Retina (tissue), 1 donor: ENCODE measurements at regions not wholly inside any gene's neighbourhood (a gene's known extent, or its start where the extent isn't known, plus 50 kb on each side); places are given as distances from the start of the nearest gene placed in this dataset.
A peak's percentile ranks its signal among the peaks of the same experiment; 100 is the strongest.

Experiments used
- DNase-seq: peaks from one replicate; pipeline ENCODE4 v3.0.0-alpha.2; 2016

GRCh38 chr20:24165301-24166122 lies 176.9 kb upstream of the GGTLC1 start:
- DNase-seq, result no peak

DNA sequence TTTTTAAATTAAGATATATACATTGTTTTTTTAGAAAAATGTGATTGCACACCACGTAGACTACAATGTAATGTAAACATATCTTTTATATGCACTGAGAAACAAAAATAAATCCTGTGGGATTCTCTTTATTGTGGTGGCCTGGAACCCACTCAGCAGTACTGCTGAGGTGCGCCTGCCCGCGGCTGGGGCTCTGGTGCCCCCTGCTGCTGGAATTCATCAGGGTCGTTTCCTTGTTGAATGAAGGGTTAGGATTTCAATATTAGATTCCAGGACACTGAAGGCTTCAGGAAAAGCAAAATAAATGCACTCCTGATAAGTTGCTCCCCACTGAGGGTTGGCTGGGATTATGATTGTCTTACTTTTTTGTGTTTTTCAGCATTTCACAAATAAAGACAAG lies 175.8 kb upstream of the GGTLC1 start:
- DNase-seq, result no peak

DNA sequence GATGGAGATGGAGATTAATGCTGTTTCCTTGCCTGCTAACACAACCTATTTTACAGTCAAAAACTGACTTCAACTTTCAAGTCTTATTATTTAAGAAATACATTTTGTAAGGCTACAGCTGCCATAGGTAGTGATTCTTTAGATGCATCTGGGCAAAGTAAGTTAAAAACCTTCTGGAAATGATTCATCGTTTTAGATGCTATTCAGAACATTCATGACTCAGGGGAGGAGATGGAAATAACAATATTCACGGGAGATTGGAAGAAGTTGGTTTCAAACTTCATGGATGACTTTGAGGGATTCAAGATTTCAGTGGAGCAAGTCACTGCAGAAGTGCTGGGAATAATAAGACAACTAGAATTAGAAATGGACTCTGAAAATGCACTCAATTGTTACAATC lies 174.9 kb upstream of the GGTLC1 start:
- no peak for DNase-seq

DNA sequence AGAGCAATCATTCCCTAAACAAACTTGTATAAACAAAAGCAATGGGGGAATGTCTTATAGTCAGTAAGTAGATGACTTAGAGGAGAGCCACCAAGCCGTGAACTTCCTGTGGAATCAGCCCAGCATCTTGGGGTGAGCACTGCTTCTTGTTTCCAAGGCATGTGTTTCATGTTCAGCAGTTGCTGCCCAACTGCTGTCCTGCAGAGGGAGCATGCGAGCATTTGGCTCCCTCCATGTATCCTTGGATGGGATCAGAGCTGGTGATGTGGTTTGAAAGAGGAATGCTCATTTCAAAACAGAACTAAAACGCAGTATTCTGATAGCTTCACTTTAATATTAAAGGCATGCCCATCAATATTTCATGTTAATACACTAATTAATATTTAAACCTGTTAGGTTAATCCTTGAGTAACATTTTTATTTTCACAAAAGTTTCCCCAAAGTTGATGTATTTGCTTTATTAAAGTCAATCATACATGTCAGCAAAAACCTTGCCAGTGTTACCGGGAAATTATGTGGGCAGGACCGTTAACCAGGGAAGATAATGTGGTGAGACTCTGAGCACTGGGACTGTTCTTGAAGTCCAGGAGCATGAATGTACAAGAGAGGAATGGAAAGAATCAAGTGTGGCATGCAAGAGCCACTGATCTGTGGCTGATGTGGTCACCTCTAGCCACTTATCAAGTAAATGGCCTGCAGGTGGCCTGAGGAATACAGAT lies 172.1 kb upstream of the GGTLC1 start:
- DNase-seq, result peak; percentile 49

DNA sequence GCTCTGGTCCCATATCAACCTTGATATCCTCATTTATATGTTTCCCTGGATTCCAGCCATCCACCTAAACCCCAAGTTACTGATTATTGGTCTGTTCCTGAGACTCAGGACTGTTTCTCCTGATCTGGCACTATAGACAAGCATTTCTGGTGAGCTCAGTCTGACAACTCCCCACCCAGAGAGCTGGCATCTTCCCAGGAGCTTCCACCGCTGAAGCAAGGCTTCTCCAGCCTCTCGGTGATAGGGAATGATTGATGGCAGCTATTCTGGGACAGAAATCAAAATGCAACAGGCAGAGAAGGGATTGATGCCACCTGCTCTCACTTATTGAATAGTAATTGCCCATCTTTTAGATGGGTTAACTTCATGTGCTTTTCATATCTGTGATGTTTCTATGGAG lies 169.7 kb upstream of the GGTLC1 start:
- no peak for DNase-seq

- DNase-seq, result no peak
These were observed 168.6 kb upstream of the GGTLC1 start for GRCh38 chr20:24157213-24157612.

- no peak for DNase-seq
These were observed 164.8 kb upstream of the GGTLC1 start for GRCh38 chr20:24153101-24154040.

DNA sequence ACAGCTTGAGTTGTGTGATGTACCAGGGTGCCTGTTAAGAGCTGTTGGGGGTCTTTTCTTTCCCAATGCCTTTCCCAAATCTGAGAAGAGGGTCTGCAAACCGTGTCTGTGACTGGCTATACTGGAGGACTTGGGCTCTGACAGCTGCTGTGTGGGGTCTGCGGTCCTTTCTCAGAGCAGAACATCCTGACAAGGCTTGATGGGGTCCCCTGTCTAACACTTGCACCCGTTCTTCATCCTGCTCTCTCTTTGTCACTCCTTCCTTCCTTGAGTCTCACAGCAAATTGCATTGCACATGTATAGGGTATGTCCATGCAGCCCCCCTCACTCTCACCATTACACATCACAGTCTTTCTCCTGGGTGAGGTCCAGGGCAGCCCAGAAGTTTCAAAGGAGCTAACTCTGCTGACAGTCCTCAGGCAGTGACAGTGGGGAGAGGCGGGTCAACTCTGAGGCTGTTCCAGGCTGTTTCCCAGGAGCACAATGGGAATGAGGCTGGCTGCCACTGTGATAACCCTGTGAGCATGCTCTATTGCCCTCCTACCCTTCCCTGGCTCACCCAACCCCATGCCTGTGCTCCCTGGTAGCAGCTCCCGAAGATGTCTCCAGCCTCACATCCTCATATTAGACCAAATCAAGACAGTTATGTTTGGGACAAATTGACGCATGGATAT lies 163.2 kb upstream of the GGTLC1 start:
- no peak for DNase-seq

DNA sequence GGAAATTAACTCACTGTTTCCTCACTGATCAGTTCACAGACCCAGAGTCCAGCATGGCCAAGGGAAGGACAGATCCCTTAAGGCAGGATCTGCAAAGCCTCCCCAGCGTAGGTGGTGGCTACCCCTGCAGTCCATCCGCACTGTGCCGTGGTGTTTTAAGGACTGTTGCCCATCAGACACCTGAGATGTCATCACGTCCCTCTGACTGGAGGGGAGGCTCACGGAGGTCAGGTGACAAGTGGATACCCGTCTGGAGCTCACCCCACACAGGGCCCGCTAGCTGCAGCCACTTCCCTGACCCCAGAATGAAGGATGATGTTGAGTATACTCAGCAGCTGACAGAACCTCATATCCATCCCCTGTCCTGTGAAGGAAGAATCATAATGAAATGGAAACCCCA lies 161.8 kb upstream of the GGTLC1 start:
- no peak for DNase-seq

GRCh38 chr20:24149881-24150307 lies 161.3 kb upstream of the GGTLC1 start:
- DNase-seq, result peak; percentile 14

DNA sequence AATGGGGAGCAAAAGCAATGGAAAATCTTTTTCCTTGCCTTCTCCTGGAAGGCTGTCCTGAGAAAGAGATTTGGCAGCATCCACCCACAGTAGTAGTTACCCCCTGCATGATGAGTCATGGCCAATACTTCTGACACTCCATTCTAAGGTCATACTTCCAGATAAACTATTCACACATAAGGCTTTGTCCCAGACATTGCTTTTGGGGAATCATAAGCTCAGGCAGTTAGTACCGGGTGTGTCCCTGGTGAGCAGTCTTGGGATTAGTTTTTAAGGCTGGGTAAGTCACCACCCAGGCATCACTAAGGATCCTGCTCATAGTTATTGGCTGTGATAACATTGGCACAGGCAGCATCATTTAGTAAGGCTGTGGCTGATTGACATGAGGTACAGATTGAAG lies 160.6 kb upstream of the GGTLC1 start:
- no peak for DNase-seq

DNA sequence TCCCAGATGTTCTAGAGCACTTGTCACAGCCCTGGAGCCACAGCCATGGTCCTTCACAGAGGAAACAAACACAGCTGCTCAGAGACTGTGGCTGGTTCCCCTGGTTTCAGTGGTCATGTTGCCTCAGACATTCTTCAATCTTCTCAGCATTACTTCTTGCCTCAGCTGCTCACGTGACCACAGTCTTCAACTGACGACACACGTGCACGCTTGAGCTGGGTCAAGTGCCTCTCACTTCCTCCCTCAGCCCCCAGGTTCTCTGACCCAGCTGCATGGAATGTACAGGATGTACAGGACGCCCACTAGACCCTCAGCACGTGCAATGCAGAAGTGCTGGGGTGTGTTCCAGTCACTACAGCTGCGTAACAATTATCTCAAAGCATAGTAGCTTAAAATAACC lies 159.8 kb upstream of the GGTLC1 start:
- no peak for DNase-seq

DNA sequence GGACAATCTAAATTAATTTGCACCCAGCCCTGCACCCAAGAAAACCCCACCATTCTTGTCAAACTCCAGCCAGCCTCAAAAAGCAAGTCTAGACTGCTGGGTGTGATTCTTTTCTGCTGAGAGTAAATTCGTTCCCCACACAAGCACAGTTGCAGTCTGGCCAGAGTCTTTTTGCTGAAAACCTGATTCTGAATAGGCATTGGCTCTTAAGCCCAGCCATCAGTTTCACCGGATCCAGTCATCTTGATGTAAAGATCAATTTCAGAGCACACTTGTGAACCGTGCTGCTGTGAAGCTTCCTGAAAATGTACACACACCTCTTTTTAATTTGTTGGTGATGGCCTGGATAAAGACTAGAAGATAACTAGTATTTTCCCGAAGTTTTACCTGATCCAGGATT lies 159.4 kb upstream of the GGTLC1 start:
- DNase-seq, result no peak

GRCh38 chr20:24147479-24147878 lies 158.9 kb upstream of the GGTLC1 start:
- DNase-seq, result no peak

DNA sequence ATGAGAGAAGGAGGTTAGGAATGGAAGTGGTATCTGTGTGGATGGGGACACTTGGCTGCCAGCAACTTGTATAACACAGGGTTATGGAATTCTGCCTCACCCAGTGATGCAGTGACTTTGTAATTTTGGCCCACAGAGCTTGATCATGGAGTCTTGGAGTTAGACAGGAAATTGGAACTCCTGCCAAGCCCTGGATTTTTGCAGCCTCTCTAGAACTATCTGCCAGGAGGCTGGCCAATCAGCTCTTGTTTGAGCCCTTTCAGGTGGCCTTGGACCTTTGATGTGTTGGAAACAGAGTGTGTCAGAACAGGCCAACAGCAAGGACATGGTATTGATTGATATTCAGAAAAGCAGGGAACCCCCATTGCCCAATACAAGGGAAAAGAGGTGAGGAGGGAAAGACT lies 157.7 kb upstream of the GGTLC1 start:
- DNase-seq, result no peak

DNA sequence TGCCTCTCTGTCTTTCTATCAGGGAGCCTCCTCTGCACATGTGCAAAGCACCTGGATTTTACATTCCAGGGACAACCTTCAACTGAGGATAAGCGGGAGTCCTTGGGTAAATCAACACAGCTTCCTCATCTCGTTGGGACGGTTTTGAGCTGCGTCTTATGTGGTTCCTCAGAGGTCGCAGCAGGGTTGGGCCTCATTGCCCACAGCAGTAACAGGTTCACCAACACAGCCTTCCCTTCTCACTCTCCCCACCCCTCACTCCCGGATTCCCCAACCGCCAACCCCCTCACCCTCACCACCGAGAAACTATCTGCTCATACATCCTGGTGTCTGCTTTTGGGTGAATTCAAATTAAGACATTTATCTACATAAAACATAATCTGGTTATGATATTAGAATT lies 155.8 kb upstream of the GGTLC1 start:
- DNase-seq, result no peak

DNA sequence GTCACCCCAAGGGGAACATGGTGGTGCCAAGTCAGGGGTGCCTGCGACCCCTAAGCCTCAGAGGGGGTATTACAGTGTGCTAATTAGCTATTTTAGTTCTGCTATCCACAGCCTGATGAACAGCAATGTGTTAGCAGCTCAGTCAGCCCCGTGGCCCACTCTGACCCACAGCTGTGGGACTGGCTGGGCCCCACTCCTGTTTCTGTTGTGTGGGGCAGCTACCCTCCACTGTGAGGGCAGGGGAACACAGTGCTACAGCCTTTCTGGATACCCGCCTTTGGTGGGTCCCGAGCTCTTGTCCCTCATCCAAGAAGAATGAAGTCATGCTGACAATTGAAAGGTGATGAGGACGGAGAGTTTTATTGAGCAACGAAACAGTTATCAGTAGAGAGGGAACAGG lies 152.5 kb upstream of the GGTLC1 start:
- no peak for DNase-seq

DNA sequence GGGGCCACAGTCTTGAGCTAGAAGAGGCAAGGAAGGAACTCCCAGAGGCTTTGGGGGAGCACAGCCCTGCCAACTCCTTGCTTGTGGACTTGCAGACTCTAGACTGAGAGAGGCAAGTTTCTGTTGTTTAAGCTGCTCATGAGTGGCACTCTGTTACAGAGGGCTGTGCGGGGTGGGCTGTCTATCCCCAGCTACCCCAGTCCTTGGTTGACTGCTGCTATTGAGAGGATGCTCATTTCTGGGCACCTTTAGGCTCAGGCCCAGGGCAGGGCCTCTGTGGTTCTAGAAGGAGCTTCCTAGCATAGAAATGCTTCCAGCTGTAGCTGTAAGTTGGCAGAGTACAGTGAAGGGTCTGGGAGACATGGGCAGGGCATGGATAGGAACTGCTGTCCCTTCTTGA lies 151.3 kb upstream of the GGTLC1 start:
- no peak for DNase-seq

DNA sequence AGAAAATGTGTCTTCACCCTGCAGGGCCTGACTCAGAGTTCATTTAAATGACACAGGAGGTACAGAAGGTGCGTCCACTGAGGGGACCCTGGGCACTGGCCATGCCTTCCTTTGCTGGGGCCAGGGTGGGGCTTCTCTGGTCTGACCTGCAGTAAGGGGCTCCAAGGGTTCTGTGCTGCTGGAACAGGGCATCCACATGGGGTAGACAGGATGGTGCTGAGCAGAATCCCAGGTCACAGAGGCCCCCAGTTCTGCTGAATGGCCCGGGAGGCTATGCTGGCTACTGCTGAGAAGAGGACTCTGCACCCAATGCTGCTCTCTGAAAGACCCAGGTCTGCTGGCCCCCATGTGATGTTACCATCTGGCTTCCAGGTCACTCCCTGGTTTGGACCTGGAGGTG lies 150.4 kb upstream of the GGTLC1 start:
- DNase-seq, result no peak

- DNase-seq, result peak; percentile 29
These were observed 149.7 kb upstream of the GGTLC1 start for GRCh38 chr20:24138196-24138857.

GRCh38 chr20:24136659-24137246 lies 148.2 kb upstream of the GGTLC1 start:
- DNase-seq, result no peak

GRCh38 chr20:24135781-24136180 lies 147.2 kb upstream of the GGTLC1 start:
- DNase-seq, result no peak
